GM21529 (cell line): ENCODE measurements at regions not wholly inside any gene's neighbourhood (a gene's known extent, or its start where the extent isn't known, plus 50 kb on each side); places are given as distances from the start of the nearest gene placed in this dataset.

ENCODE experiments used
- ATAC-seq: cut with Tn5 transposase; IDR thresholded peaks from one replicate; pipeline ENCODE4 v1.9.1; 2021; ENCODE audit not compliant: unreplicated experiment

DNA sequence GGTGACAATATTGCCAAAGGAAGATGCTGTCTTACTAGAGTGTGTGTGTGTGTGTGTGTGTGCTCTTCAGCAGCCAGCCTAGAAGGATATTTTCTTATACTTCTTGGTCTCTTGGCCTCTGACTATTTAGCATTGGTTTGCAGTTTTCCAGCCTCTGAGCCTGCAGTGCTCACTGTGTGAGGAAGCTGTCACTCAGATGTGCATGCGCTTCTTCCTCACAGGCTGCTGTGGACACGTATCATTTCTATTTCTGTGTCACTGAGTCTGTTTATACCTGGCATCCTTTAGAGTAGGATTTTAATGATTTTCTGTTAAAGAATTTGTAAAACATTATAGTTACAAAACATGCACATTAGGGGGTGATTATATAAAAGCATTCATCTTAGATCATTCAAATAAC, 83.3 kb downstream of the ALDH8A1 start:
- ATAC-seq: no peak

DNA sequence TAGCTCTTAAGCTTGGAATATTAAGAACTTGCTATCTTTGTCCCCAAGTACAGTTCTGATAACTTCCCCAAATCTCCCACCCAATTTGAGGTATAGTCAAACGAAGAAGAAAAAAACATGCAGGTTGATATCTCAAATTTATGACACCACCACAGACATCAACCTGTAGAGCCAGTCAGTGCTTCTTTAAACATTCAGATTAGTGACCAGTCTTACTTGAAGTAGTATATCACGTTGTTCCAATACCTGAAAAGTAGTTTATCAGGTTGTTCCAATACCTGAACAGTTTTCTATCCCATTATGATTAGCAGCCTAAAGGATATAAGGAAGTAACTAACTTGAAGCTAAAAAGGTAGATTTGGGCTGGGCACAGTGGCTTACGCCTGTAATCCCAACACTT, 85.3 kb downstream of the ALDH8A1 start:
- no peak for ATAC-seq

DNA sequence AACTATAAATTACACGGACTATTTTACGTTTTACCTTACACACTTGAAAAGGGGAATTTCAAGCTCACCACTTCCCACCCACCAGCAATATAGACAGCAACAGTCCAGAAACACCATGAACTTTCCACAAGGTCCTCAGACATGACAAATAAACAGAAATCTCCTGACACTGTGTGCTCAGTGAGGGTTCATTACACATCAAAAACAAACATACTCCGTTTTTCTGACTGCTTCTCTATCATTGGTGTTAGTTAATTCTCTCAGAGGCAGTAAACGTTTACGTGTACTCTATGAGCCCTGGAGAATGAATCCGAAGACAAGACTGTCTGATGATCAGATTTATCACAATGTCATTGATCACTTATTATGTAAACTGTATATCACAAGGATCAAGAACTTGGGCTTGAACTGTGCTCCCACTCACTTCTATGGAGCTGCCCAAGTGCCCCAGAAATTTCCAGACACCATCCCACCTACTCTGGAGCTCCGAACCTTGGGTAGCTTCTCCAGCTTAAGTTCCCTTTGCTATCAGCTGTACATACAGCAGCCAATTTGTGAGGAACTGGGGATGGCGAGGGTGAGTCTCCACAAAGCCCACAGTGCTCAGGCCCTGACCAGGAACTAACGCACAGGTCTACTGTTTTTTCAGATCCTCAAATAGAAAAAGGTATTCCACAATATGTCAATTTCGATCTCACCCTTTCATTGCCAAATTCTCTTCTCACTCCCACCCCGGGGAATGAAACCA, 86.0 kb downstream of the ALDH8A1 start:
- no peak for ATAC-seq

DNA sequence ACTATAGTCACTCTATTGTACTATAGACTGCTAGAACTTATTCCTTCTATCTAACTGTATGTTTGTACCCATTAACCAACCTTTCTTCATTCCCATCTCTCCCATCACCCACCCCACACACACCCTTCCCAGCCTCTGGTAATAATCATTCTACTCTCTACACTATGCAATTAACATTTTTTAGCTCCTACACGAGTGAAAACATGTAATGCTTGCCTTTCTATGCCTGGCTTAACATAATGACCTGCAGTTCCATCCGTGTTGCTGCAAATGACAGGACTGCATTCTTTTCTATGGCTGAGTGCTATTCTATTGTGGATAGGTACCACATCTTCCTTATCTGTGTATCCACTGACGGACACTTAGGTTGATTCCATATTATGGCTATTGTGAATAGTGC, 95.5 kb downstream of the ALDH8A1 start:
- no peak for ATAC-seq

DNA sequence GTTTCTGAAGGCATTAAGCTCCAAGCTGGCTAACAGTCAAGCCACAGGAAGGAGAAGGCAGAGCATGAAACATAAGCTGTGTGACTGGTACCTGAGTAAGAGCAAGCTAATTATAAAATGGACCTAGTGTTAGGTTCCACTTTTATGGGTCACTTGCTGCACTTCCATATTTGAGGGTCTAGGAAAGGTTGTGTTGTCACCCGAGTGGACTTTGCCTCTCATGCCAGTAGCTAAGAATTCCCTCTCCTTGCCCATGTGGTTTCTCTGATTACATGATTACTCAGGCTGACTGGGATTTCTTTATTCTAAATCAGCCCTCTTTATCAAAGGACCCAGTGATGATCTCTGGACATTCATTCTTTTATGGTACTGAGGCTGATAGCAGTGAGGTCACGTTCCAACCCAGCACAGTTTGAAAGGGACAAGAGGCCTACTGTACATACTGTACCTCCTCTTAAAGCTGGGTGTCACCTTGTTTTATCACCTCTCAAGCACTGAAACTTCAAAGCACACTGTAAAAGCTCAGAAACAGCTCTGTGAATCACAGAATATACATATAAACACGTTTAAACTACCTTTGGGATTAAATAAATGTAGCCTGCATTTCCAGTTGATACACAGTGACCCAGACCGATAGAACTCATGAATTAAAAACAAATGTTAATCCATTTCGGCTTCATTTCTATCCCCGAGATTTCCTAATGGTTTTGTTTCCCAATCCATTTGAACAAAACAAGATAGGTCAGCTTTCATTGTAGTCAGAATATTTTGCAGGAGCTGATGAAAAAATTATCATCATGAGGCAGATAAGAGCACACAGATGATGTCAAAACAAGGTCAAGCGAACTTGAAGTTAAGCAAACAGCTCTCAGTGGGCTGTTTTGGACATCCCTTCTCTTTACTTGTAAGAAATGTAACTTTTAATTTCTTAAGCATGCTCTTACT, 96.5 kb downstream of the ALDH8A1 start:
- no peak for ATAC-seq

DNA sequence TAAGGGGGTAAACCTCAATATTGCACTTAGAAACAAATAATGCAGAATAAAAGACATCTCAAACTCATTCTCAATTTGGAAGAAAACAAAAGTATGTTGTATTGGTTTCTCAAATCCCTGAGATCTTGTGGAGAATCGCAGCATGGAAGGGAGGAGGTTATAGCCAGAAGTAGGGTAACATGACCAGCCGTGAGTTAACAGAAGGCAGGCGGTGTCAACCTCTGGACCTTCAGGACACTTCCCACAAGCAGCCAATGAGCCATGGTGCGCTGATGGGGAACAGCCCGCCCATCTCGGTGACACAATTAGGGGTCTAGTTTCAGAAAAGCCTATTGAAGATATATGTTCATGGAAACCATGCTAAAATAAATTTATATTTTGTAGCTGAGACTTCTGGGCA, 98.4 kb downstream of the ALDH8A1 start:
- ATAC-seq: no peak

DNA sequence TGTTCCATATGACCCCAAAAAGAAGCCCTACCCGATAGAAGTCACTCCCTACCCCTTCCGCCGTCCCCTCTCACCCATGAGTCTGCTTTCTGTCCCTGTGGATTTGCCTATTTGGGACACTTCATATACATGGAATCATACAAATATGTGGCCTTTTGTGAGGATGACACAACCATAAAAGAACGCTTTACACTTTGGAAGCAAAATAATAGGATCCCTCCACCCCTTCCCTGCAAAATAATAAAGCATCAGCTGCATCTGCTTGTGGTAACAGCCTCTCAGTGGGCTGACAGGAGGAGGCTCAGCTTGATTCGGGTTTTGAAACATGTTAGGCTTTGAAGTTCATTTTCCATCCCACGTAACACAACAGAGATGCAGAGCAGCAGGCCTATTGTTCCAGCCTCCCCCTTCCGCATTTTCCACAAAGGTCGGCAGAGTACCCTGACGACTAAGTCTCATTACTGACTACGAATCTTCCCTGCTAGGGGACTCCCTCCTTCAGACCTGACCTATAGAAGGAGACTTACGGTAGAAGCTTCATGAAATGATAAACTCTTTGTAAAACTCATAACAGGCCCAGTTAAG, 99.1 kb downstream of the ALDH8A1 start:
- ATAC-seq: no peak

DNA sequence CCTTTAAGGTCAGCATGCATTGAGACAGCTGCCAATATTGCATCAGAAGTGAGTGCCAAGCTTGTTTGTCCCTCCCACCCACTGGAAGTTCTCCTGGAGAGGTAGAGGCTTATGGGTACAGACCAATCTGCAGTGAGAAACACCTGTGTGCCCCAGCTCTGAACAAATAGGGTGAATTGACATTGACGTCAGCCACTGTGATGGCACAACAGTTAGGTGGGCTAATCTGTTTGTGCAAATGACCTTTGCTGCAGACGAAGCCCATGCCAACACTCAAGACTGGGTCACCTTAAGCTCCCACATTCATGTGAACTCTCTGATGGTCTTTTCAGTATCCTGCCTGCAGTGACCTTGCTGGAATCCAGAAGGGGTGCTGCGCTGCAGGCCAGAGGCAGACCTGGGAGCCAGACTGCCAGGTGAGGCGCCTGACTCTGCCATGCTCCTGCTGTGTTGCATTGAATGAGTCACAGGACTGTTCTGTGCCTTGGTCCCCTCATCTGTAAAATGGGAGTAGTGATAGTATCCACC, 99.9 kb downstream of the ALDH8A1 start:
- no peak for ATAC-seq

DNA sequence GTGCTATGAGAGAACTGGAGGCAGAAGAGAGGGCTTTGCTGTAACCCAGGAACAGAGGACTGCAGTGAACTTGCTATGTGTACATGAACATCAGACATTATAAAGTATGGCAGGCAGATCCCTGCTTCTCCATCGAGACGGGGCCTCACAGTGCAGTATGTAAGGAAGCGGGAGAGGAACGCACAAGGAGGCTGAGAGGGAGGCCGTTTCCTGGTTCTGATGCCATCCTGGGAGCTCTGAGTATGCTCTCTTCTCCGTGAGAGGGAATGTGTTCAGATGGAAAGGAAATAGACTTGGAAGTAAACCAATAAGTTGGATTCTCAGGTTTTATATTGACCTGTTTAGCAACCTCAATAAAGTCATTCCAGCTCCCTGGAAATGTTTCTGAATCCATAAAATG, 101.8 kb downstream of the ALDH8A1 start:
- ATAC-seq: no peak

DNA sequence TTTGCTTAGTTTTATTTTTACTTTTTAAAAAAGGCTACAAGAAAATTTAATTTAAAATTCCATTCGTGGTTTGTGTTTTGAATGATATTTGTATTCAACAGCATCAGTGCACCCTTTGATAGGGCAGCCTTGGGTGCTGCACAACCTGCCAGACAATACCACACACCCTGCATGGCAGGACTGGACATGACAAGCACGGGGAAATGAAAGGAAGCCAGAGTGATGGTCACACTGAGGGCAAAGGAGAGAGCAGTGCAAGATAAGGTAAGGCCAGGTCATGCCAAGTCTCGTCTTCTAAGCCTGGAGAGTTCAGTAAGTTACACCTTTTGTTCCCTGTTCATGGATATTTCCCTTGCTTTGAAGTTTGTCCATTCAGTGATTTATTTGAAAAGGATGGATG, 103.0 kb downstream of the ALDH8A1 start:
- ATAC-seq: no peak

DNA sequence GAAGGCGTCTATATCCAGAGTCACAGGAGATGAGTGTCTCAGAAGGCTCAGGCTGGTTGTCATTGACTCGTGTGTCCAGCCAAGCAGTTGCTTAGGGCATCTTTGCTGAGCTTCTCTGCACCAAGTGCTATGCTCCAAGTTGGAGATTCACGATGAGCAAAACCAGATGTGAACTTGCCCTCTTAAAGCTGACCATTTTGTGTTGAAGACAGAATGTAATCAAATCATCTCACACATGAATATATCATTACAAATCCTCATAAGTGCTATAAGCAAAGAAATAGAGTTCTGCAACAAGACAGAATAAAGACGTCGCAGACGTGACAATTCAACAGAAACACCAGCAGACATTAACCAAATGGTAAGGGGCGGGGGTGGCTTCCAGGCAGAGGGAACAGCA, 103.9 kb downstream of the ALDH8A1 start:
- ATAC-seq: no peak

DNA sequence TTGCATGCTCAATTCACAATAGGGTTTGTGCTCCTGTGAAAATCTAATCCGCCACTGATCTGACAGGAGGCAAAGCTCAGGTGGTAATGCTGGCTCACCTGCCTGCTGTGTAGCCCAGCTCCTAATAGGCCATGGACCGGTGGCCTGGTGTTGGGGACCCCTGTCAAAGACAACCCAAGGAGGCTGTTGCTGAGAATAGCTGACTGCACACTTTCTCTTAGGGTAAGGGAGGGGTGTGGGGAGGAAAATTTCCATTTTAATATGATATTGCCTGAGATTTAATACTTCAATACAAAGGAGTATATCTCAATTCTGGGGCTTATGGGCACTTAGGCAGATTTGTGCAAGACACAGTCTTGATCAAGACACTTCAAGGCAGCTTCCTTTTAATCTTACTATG, 105.8 kb downstream of the ALDH8A1 start:
- ATAC-seq: no peak

DNA sequence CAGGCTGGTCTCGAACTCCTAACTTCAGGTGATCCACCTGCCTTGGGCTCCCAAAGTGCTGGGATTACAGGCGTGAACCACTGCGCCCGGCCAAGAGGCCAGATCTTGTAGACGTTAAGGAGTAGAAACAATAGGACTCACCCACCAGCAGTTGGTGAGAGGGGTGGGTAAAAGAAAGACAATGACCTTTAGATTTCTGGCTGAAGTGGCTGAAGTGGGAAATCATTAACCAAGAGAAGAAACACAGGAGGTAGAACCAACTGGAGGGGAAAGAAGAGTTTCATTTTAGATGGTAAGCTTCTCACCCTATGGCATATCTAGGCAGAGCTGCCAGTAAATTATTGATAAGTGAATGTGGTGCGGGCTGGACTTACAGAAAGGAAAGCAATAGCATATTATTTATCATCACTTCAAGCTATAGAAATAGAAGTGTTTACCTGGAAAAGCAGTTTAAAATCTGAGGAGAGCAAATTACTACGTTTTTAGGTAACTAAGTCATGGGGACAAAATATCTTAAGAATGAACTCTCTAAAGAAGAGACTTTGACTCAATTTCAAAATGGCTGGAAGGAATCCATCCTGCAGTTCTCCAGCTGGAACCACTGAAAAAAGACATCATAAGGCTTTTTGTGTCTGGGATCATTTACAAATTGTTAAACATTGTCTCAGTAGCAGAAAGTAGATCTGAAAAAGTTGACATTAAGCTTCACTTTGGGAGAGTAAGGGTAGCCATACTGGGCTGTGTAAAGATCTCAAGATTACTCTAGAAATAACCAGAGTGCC, 109.6 kb downstream of the ALDH8A1 start:
- peak; percentile 67 for ATAC-seq

DNA sequence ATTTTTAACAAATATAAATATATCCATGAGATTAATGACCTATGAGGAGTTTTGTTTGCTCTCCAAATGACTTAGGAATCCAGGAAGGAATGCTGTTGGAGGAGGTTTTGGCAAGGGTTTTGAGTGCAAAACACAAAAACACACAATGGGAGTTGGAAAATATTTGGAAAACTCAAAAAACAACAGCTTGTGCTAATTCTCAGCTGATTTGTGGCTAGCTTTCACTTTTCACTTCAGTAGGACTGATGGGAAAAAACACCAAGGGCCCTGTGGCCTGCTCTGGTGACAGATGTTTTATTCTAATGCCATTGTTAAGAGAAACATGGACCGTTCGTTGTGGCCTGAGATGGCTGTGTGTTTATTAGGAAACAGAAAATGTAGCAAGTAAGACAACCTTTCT, 113.9 kb downstream of the ALDH8A1 start:
- ATAC-seq: no peak

DNA sequence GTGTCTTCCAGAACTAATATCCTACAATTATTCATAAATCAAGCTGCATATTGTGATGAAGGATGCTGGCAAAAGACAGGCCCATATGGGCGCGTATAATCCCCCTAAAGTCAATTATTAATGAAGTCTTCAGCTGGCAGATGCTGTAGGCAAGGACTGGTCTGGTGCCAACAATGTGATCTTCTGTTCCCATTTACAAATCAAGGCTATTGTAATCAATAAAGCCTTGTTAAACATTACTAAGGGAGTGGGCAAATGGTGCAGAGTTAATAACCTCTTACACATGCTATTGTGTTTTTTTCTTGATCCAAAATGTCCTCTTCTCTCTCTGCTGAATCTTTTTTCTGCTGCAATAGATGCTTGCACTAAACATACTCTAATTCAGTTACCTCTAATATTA, 119.0 kb downstream of the ALDH8A1 start:
- ATAC-seq: no peak

DNA sequence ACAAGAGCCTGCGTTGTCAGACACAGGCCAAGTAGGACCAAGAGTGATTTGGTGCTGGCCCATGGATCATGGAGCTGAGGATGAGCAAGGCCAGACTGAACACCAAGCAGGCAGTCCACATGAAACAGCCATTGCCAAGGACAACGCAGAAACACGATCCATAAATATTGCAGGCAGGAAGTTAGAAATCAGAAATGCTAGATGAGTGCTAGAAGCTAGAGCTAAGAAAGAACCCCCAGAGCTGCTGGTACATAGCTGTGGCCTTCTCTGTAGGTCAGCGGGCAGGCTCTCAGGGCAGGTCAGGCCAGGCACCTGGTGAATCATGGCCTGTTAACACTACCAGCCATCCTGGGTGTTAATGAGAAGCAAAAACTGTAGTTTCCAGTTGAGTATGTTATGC, 119.7 kb downstream of the ALDH8A1 start:
- no peak for ATAC-seq

DNA sequence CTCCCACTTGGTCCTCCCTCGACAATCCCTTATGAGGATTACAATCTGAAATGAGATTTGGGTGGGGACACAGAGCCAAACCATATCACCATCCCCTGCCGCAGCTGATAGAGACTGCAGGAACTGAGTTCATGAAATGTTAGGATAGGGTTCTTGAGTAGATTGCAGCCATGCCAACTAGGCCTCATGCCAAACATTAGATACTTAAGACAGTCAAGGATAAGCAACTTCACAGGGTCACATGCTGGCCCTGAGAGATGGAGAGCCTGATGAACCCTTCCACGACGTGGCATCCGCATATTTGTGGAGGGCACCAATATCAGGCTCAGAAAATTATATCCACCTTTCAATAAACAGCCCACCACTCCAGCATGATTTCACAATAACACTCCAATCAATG, 121.3 kb downstream of the ALDH8A1 start:
- ATAC-seq: no peak

DNA sequence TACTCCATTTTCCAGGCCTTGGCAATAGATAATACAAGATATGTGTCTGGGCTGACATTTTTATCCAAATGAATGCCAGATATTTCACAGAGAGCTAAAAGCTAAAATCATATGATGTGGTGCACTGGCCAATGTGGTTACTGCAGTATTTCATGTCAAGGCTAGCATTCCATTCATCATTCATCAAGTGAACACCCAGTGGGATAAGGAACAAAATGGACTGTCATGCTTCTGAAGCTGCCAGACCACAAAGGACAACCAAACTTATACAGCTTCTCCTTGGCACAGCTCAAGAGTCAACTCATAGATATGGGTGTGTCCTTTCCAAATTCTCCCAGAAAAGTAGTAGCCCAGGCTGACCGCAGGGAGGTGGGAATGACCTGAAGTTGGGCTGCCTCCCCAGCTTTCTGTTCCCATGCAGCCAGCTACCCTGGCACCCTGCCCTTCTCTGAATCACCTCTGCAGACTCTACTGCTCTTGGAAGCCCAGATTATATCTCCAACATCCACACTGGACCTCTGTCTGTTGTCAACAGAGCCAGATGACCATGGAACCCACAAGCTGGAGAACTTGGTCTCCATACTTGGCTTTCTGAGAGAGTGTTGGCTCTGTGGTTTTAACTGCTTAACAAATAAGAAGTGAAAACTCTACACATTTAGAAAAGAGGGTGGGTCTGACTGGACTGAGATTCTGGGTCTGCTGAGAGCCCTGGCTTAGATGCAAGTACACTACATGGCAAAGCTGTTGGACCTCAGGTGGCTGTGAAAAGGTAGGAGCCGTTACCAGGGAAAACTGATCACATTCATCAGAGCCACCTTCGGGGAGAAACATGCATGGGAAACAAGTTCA, 122.8 kb downstream of the ALDH8A1 start:
- ATAC-seq: peak; percentile 42

DNA sequence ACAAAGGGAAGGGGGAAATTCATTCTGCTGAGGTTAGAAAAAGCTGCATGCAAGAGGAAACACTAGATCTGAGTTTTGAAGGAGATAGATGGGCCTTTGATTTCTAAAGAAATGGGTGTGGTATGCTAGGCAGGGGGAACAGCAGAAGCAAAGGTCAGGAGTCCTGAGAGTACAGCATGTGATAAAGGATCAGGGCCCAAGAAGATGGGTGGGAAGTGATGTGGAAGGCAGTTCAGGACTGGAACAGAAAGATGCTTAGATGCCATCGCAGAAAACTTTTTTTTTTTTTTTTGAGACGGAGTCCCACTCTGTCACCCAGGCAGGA, 126.2 kb downstream of the ALDH8A1 start:
- ATAC-seq: no peak
